ENCODE measurements at regions not wholly inside any gene's neighbourhood (a gene's known extent, or its start where the extent isn't known, plus 50 kb on each side); places are given as distances from the start of the nearest gene placed in this dataset.

GRCh38 chr5:32934529-32934928 lies 223.4 kb downstream of the NPR3 start:
- Mint-ChIP-seq H3K27me3 (no peaks in the 10 kb centered on the region), H3K27ac (no peak overlapping the region), H3K36me3 (ENCODE audit: low read depth) (no peaks in the 10 kb centered on the region), H3K4me1 (ENCODE audit: low read depth) (no peaks in the 10 kb centered on the region), H3K9me3 (no peaks in the 10 kb centered on the region), H3K4me3 (no peak overlapping the region)
- no peak for DNase-seq
- intact Hi-C loops (cut with micrococcal nuclease): no loop called here
- ChIA-PET POLR2A (no interaction called here), CTCF (no interaction called here)
- TF ChIP-seq CTCF (IDR thresholded peaks at IDR 0.05): no peak
- ATAC-seq: no peak

GRCh38 chr5:32935283-32935682 lies 224.2 kb downstream of the NPR3 start:
- ATAC-seq: no peak
- POLR2A ChIA-PET: no interaction called here
- intact Hi-C loops (cut with micrococcal nuclease): no loop called here
- TF ChIP-seq CTCF (IDR thresholded peaks at IDR 0.05): no peak
- CTCF ChIA-PET: no interaction called here
- Mint-ChIP-seq H3K27me3 (no peaks in the 10 kb centered on the region), H3K9me3 (no peaks in the 10 kb centered on the region), H3K4me1 (ENCODE audit: low read depth) (no peaks in the 10 kb centered on the region), H3K27ac (no peak overlapping the region), H3K36me3 (ENCODE audit: low read depth) (no peaks in the 10 kb centered on the region), H3K4me3 (no peak overlapping the region)
- DNase-seq: no peak

- H3K36me3 Mint-ChIP-seq (ENCODE audit: low read depth): no peaks in the 10 kb centered on the region
- no peak for TF ChIP-seq CTCF (IDR thresholded peaks at IDR 0.05)
- H3K27me3 Mint-ChIP-seq: no peaks in the 10 kb centered on the region
- no peaks in the 10 kb centered on the region for H3K4me1 Mint-ChIP-seq (ENCODE audit: low read depth)
- no peak overlapping the region for H3K27ac Mint-ChIP-seq
- no peak overlapping the region for H3K4me3 Mint-ChIP-seq
- peaks cover 1% of the 10 kb centered on the region for H3K9me3 Mint-ChIP-seq
- ChIA-PET POLR2A (no interaction called here), CTCF (no interaction called here)
- no peak for DNase-seq
- intact Hi-C loops (cut with micrococcal nuclease): no loop called here
- ATAC-seq: no peak
These were observed 225.2 kb downstream of the NPR3 start for GRCh38 chr5:32936329-32936728.

- DNase-seq: peak; percentile 9
- no peaks in the 10 kb centered on the region for H3K4me1 Mint-ChIP-seq (ENCODE audit: low read depth)
- H3K9me3 Mint-ChIP-seq: peaks cover 1% of the 10 kb centered on the region
- intact Hi-C loops (cut with micrococcal nuclease): no loop called here
- peak; percentile 35 for TF ChIP-seq CTCF (IDR thresholded peaks at IDR 0.05)
- no peaks in the 10 kb centered on the region for H3K27me3 Mint-ChIP-seq
- no peak overlapping the region for H3K4me3 Mint-ChIP-seq
- ChIA-PET POLR2A (no interaction called here), CTCF (no interaction called here)
- H3K27ac Mint-ChIP-seq: no peak overlapping the region
- H3K36me3 Mint-ChIP-seq (ENCODE audit: low read depth): no peaks in the 10 kb centered on the region
- no peak for ATAC-seq
These were observed 231.3 kb downstream of the NPR3 start for GRCh38 chr5:32942225-32942989.

GRCh38 chr5:32949286-32949970 lies 238.3 kb downstream of the NPR3 start:
- intact Hi-C loops (cut with micrococcal nuclease): no loop called here
- POLR2A ChIA-PET: no interaction called here
- no peak overlapping the region for H3K27ac Mint-ChIP-seq

More at GRCh38 chr5:32949286-32949970, 238.3 kb downstream of the NPR3 start:
- CTCF ChIA-PET: interaction anchor here (1.1 kb wide), 1 partner anchor 9 kb away, joined by 3 read pairs; no protein-coding TSS in a partner anchor
- Mint-ChIP-seq H3K4me1 (ENCODE audit: low read depth) (no peaks in the 10 kb centered on the region), H3K9me3 (no peaks in the 10 kb centered on the region), H3K27me3 (no peaks in the 10 kb centered on the region), H3K36me3 (ENCODE audit: low read depth) (no peaks in the 10 kb centered on the region), H3K4me3 (no peak overlapping the region)
- ATAC-seq (no peak), DNase-seq (no peak)
- no peak for TF ChIP-seq CTCF (IDR thresholded peaks at IDR 0.05)
